IMR-90 (cell line): ENCODE measurements at regions not wholly inside any gene's neighbourhood (a gene's known extent, or its start where the extent isn't known, plus 50 kb on each side); places are given as distances from the start of the nearest gene placed in this dataset.

Experiments
- ATAC-seq: fragments of 200-7000 bp; cut with Tn5 transposase; 2 replicates; pipeline ENCODE4 v1.9.1; 2020; ENCODE audit warnings: low read depth, mild to moderate bottlenecking, moderate library complexity
- BruUV-seq: library from RNA; stranded (reverse); fragments of 400-500 nt; replicated peaks from 2 replicates; lab custom pipeline; 2021; lab: Mats Ljungman, UMichigan
- CTCF ChIA-PET: fragments of 300-600 bp; formaldehyde crosslinking; extraction: SDS; loops from one replicate; lab custom pipeline; 2021; ENCODE audit warnings: antibody characterized with exemption; lab: Yijun Ruan, JAX
- POLR2A ChIA-PET: fragments of 300-600 bp; sonication (Branson Sonifier 250); formaldehyde crosslinking; loops from one replicate; lab custom pipeline; 2022; ENCODE audit warnings: antibody characterized with exemption; ENCODE audit not compliant: unreplicated experiment; lab: Charles Lee
- DNase-seq: peaks from one replicate; pipeline ENCODE4 v3.0.0; 2013
- H2AFZ ChIP-seq: replicated peaks from 2 replicates; pipeline ENCODE3; 2013; ENCODE audit warnings: low read length, mild to moderate bottlenecking; ENCODE audit not compliant: poor library complexity
- H2AK5ac ChIP-seq: 2 replicates; pipeline ENCODE4 v1.6.1; 2013; ENCODE audit warnings: low read depth, low read length, inconsistent platforms
- H2AK9ac ChIP-seq: replicated peaks from 2 replicates; pipeline ENCODE3; 2013; ENCODE audit warnings: mild to moderate bottlenecking, low read depth, low read length, moderate library complexity; ENCODE audit not compliant: poor library complexity
- H2BK120ac ChIP-seq: 2 replicates; pipeline ENCODE4 v1.6.1; 2013; ENCODE audit warnings: low read depth, low read length, inconsistent platforms
- H2BK15ac ChIP-seq: 3 replicates; pipeline ENCODE4 v1.6.1; 2013; ENCODE audit warnings: low read depth, low read length, inconsistent platforms
- H2BK20ac ChIP-seq: 2 replicates; pipeline ENCODE4 v1.6.1; 2013; ENCODE audit warnings: low read depth, mild to moderate bottlenecking, inconsistent platforms, low read length, moderate library complexity
- H2BK5ac ChIP-seq: 2 replicates; pipeline ENCODE4 v1.6.1; 2013; ENCODE audit warnings: mild to moderate bottlenecking, low read depth, low read length, inconsistent platforms; ENCODE audit not compliant: poor library complexity, severe bottlenecking
- H3K14ac ChIP-seq: replicated peaks from 2 replicates; pipeline ENCODE4 v1.6.1; 2013; ENCODE audit warnings: low read depth, low read length, inconsistent platforms
- H3K18ac ChIP-seq: 2 replicates; pipeline ENCODE4 v1.6.1; 2013; ENCODE audit warnings: low read depth, low read length, control low read depth
- H3K23ac ChIP-seq: 2 replicates; pipeline ENCODE4 v1.6.1; 2013; ENCODE audit warnings: low read depth, low read length, inconsistent platforms
- H3K27ac ChIP-seq: 2 replicates; pipeline ENCODE4 v1.5.1; 2013; ENCODE audit warnings: mild to moderate bottlenecking, control low read depth, low read length; ENCODE audit not compliant: insufficient read depth
- H3K27me3 ChIP-seq: 2 replicates; pipeline ENCODE4 v1.6.1; 2013; ENCODE audit warnings: low read length; ENCODE audit not compliant: control insufficient read depth, insufficient read depth
- H3K36me3 ChIP-seq: 2 replicates; pipeline ENCODE4 v1.6.1; 2013; ENCODE audit warnings: low read length, mixed read lengths; ENCODE audit not compliant: control insufficient read depth, insufficient read depth
- H3K4ac ChIP-seq: 2 replicates; pipeline ENCODE4 v1.6.1; 2013; ENCODE audit warnings: low read depth, low read length, inconsistent platforms
- H3K4me1 ChIP-seq: 2 replicates; pipeline ENCODE4 v1.6.1; 2013; ENCODE audit warnings: low read length, mixed read lengths; ENCODE audit not compliant: control insufficient read depth, insufficient read depth
- H3K4me2 ChIP-seq: 2 replicates; pipeline ENCODE4 v1.6.1; 2013; ENCODE audit warnings: low read depth, mild to moderate bottlenecking, control low read depth, low read length, moderate library complexity
- H3K4me3 ChIP-seq: 2 replicates; pipeline ENCODE4 v1.5.1; 2013; ENCODE audit warnings: low read depth, mild to moderate bottlenecking, control low read depth, low read length, moderate library complexity; ENCODE audit not compliant: insufficient read depth
- H3K56ac ChIP-seq: 2 replicates; pipeline ENCODE4 v1.6.1; 2013; ENCODE audit warnings: low read length, inconsistent platforms; ENCODE audit not compliant: insufficient read depth; ENCODE audit errors: extremely low read depth
- H3K79me1 ChIP-seq, 2 experiments: 2 replicates each; pipeline ENCODE4 v1.6.1; 2013; ENCODE audit warnings: low read length in 2 of 2, inconsistent platforms in 1 of 2, low read depth in 1 of 2
- H3K9ac ChIP-seq: 2 replicates; pipeline ENCODE4 v1.6.1; 2013; ENCODE audit warnings: low read depth, low read length, control low read depth
- H3K9me1 ChIP-seq: 2 replicates; pipeline ENCODE4 v1.6.1; 2013; ENCODE audit warnings: low read length, inconsistent platforms; ENCODE audit not compliant: insufficient read depth
- H3K9me3 ChIP-seq: 2 replicates; pipeline ENCODE4 v1.6.1; 2013; ENCODE audit warnings: low read length; ENCODE audit not compliant: control insufficient read depth, insufficient read depth
- H4K20me1 ChIP-seq: 2 replicates; pipeline ENCODE4 v1.6.1; 2013; ENCODE audit warnings: low read length, inconsistent platforms; ENCODE audit not compliant: insufficient read depth
- H4K5ac ChIP-seq: 2 replicates; pipeline ENCODE4 v1.6.1; 2013; ENCODE audit warnings: mild to moderate bottlenecking, low read depth, low read length, control low read depth
- H4K8ac ChIP-seq, 2 experiments: 2 replicates each; pipeline ENCODE4 v1.6.1; 2013; ENCODE audit warnings: low read depth in 2 of 2, low read length in 2 of 2, control low read depth in 1 of 2, inconsistent platforms in 1 of 2
- H4K91ac ChIP-seq: 2 replicates; pipeline ENCODE4 v1.6.1; 2013; ENCODE audit warnings: low read depth, low read length, inconsistent platforms; ENCODE audit not compliant: insufficient read depth
- BHLHE40 ChIP-seq: fragments of 150-350 bp; IDR thresholded peaks from 2 replicates; pipeline ENCODE4 v1.6.1; 2016; ENCODE audit warnings: mild to moderate bottlenecking, low read depth, low read length
- CEBPB ChIP-seq: IDR thresholded peaks from 2 replicates; pipeline ENCODE4 v1.6.1; 2012; ENCODE audit warnings: low read depth, low read length, improper control_type of control experiment
- CHD1 ChIP-seq: IDR thresholded peaks from 2 replicates; pipeline ENCODE4 v1.6.1; 2012; ENCODE audit warnings: low read depth, low read length, improper control_type of control experiment
- CTCF ChIP-seq: conservative IDR thresholded peaks from 2 replicates; pipeline ENCODE4 v1.5.1; 2012; ENCODE audit warnings: mild to moderate bottlenecking, low read depth, low read length, improper control_type of control experiment
- ELK1 ChIP-seq: fragments of 150-350 bp; IDR thresholded peaks from 2 replicates; pipeline ENCODE4 v1.6.1; 2016; ENCODE audit warnings: low read depth, mild to moderate bottlenecking, low read length, moderate library complexity, borderline replicate concordance
- FOS ChIP-seq: fragments of 150-350 bp; IDR thresholded peaks from 2 replicates; pipeline ENCODE4 v1.6.1; 2016; ENCODE audit warnings: low read depth, low read length
- MAFK ChIP-seq: IDR thresholded peaks from 2 replicates; pipeline ENCODE4 v1.6.1; 2012; ENCODE audit warnings: low read depth, low read length, improper control_type of control experiment
- MAZ ChIP-seq: IDR thresholded peaks from 2 replicates; pipeline ENCODE4 v1.6.1; 2012; ENCODE audit warnings: low read depth, mild to moderate bottlenecking, low read length, improper control_type of control experiment, moderate library complexity, borderline replicate concordance
- MXI1 ChIP-seq: IDR thresholded peaks from 2 replicates; pipeline ENCODE4 v1.6.1; 2012; ENCODE audit warnings: low read depth, mild to moderate bottlenecking, low read length, moderate library complexity, borderline replicate concordance
- NFE2L2 ChIP-seq: fragments of 150-350 bp; IDR thresholded peaks from 2 replicates; pipeline ENCODE4 v1.6.1; 2016; ENCODE audit warnings: low read depth, mild to moderate bottlenecking, low read length
- POLR2A ChIP-seq: IDR thresholded peaks from 2 replicates; pipeline ENCODE4 v1.6.1; 2012; ENCODE audit warnings: mild to moderate bottlenecking, low read depth, low read length
- RAD21 ChIP-seq: IDR thresholded peaks from 2 replicates; pipeline ENCODE4 v1.6.1; 2012; ENCODE audit warnings: low read length, improper control_type of control experiment
- RCOR1 ChIP-seq: IDR thresholded peaks from 2 replicates; pipeline ENCODE4 v1.6.1; 2012; ENCODE audit warnings: mild to moderate bottlenecking, low read length, improper control_type of control experiment; ENCODE audit not compliant: insufficient replicate concordance
- RFX5 ChIP-seq: IDR thresholded peaks from 2 replicates; pipeline ENCODE4 v1.8.0; 2012; ENCODE audit warnings: low read depth, mild to moderate bottlenecking, low read length, moderate library complexity
- SMC3 ChIP-seq: fragments of 150-350 bp; IDR thresholded peaks from 2 replicates; pipeline ENCODE4 v1.6.1; 2016; ENCODE audit warnings: low read depth, mild to moderate bottlenecking, antibody characterized with exemption, low read length, moderate library complexity
- WGBS, 2 experiments: methylation state at CpG; one replicate each; pipeline versions ENCODE4 v1.1.5 to v1.1.7; 2013; ENCODE audit warnings: missing lambda C conversion rate in 2 of 2; ENCODE audit not compliant: insufficient read length in 1 of 2; ENCODE audit errors: extremely low coverage in 2 of 2; 5-methylcytosine and 5-hydroxymethylcytosine counted together
- dilution Hi-C: fragments of 300-500 bp; cut with HindIII; formaldehyde crosslinking; loops from one replicate; pipeline ENCODE4 v1.14.3; 2018; ENCODE audit warnings: low sequenced_read_pairs; ENCODE audit not compliant: unreplicated experiment
- in situ Hi-C: fragments of 300-500 bp; cut with MboI; formaldehyde crosslinking; loops from 3 replicates; pipeline ENCODE4 v1.14.3; 2019; ENCODE audit warnings: low sequenced_read_pairs, inconsistent platforms, mixed read lengths
- intact Hi-C: fragments of 100-400 bp; cut with micrococcal nuclease; formaldehyde crosslinking; loops from 2 replicates; pipeline ENCODE4 v1.10.0; 2022
- TF ChIP-seq, protein P1 (sequence below): fragments of 150-350 bp; IDR thresholded peaks from 2 replicates; pipeline ENCODE4 v1.6.1; 2017; ENCODE audit warnings: mild to moderate bottlenecking, antibody characterized with exemption, low read length, low read depth

GRCh38 chr11:121887976-121888557 is 227.9 kb downstream of the BLID start:
- Histone ChIP-seq H3K14ac (no peak overlapping the region), H3K4me3 (no peak overlapping the region), H2AK5ac (no peak overlapping the region), H3K56ac (no peak overlapping the region), H2BK5ac (no peak overlapping the region), H2BK120ac (no peak overlapping the region), H3K18ac (no peak overlapping the region), H3K9me1 (0 out of 2 replicates have a peak, but pooled peaks cover 3% of the 10 kb centered on the region), H2AK9ac (no peak overlapping the region), H3K36me3 (no peaks in the 10 kb centered on the region), H3K27ac (no peak overlapping the region), H3K4ac (no peak overlapping the region), H3K27me3 (no peaks in the 10 kb centered on the region), H3K4me1 (peaks cover 14% of the 10 kb centered on the region; the same call in 1 of the 2 replicates), H2AFZ (no peak overlapping the region), H3K79me1 (no peaks in the 10 kb centered on the region), H3K9ac (no peak overlapping the region), H3K23ac (no peak overlapping the region), H4K91ac (no peak overlapping the region), H4K8ac (no peak overlapping the region), H3K4me2 (no peak overlapping the region), H2BK20ac (no peak overlapping the region), H3K9me3 (no peaks in the 10 kb centered on the region), H2BK15ac (no peak overlapping the region), H4K5ac (no peak overlapping the region), H4K20me1 (no peaks in the 10 kb centered on the region)
- dilution Hi-C loops = no loop called here
- ChIA-PET POLR2A (interaction anchor here (0.6 kb wide), 1 partner anchor 265 kb away, joined by 4 read pairs; no protein-coding TSS in a partner anchor), CTCF (interaction anchor here (0.6 kb wide), 1 partner anchor 27 kb away, joined by 3 read pairs; no protein-coding TSS in a partner anchor)
- no TSS peak for BruUV-seq
- in situ Hi-C loops = no loop called here
- intact Hi-C loops = no loop called here
- no peak for ATAC-seq
- DNase-seq = no peak
- TF ChIP-seq ELK1 (no peak), MXI1 (no peak), CEBPB (no peak), NFE2L2 (no peak), CHD1 (no peak), CTCF (no peak), RCOR1 (no peak), MAZ (no peak), RFX5 (no peak), RAD21 (no peak), POLR2A (no peak), BHLHE40 (no peak), FOS (no peak), SMC3 (no peak), MAFK (no peak)
- TF ChIP-seq, protein P1, sequence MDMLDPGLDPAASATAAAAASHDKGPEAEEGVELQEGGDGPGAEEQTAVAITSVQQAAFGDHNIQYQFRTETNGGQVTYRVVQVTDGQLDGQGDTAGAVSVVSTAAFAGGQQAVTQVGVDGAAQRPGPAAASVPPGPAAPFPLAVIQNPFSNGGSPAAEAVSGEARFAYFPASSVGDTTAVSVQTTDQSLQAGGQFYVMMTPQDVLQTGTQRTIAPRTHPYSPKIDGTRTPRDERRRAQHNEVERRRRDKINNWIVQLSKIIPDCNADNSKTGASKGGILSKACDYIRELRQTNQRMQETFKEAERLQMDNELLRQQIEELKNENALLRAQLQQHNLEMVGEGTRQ = no peak
- no CpG with 5 or more reads among the region's 4 CpGs for WGBS, 2 experiments
